ENCODE measurements at regions not wholly inside any gene's neighbourhood (a gene's known extent, or its start where the extent isn't known, plus 50 kb on each side); places are given as distances from the start of the nearest gene placed in this dataset.

GRCh38 chrX:3165808-3166207, 124.5 kb downstream of the ARSF start:
- TF ChIP-seq CTCF (IDR thresholded peaks at IDR 0.05) (no peak), POLR2AphosphoS5 (IDR thresholded peaks at IDR 0.05; ENCODE audit: low read depth, low read length) (no peak), USF2 (IDR thresholded peaks at IDR 0.05; ENCODE audit: borderline replicate concordance, low read depth, low read length) (no peak)

All from SK-N-SH (cell line).